ENCODE measurements at regions not wholly inside any gene's neighbourhood (a gene's known extent, or its start where the extent isn't known, plus 50 kb on each side); places are given as distances from the start of the nearest gene placed in this dataset.

DNA sequence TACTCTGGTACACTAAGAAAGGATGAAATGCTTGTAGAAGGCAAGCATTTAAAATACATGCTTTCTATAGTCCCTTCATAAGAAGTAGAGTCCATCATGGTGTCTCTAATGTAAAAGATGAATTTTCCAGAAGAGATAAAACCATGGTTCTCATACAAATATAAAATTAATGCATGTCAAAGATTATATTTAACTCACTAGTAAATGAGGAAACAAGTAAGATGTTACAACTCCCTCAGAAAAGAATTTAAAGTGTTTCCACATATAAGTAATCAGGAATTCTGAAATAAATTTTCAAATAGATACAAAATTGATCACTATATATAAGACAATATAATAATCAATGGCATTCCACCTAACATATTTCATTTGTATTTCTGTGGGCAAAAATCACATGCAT lies 570.3 kb upstream of the CCDC54 start:
- H3K9me3 ChIP-seq (ENCODE audit: insufficient read depth, low read depth, low read length): no peaks in the 10 kb centered on the region
- H3K4me3 ChIP-seq (ENCODE audit: low read length): no peak overlapping the region
- no peaks in the 10 kb centered on the region for H3K27me3 ChIP-seq (ENCODE audit: insufficient read depth, low read length)
- H3K36me3 ChIP-seq (ENCODE audit: insufficient read depth, low read length): no peaks in the 10 kb centered on the region
- no peak overlapping the region for H3K9ac ChIP-seq (ENCODE audit: low read depth, low read length)
- H3K27ac ChIP-seq (ENCODE audit: low read depth, low read length): no peak overlapping the region
- no peaks in the 10 kb centered on the region for H3K4me1 ChIP-seq (ENCODE audit: insufficient read depth, low read length)

- WGBS: 98% methylated on average over 3 of the region's 3 CpGs
- Histone ChIP-seq H3K27me3 (ENCODE audit: insufficient read depth, low read length) (no peaks in the 10 kb centered on the region), H3K9me3 (ENCODE audit: insufficient read depth, low read depth, low read length) (no peaks in the 10 kb centered on the region), H3K4me1 (ENCODE audit: insufficient read depth, low read length) (no peaks in the 10 kb centered on the region), H3K9ac (ENCODE audit: low read depth, low read length) (no peak overlapping the region), H3K27ac (ENCODE audit: low read depth, low read length) (no peak overlapping the region), H3K4me3 (ENCODE audit: low read length) (no peak overlapping the region), H3K36me3 (ENCODE audit: insufficient read depth, low read length) (no peaks in the 10 kb centered on the region)
Measured at GRCh38 chr3:106809041-106809440, 568.2 kb upstream of the CCDC54 start.

GRCh38 chr3:106809623-106810299 lies 567.5 kb upstream of the CCDC54 start:
- Histone ChIP-seq H3K4me1 (ENCODE audit: insufficient read depth, low read length) (no peaks in the 10 kb centered on the region), H3K9me3 (ENCODE audit: insufficient read depth, low read depth, low read length) (no peaks in the 10 kb centered on the region), H3K4me3 (ENCODE audit: low read length) (no peak overlapping the region), H3K27me3 (ENCODE audit: insufficient read depth, low read length) (no peaks in the 10 kb centered on the region), H3K9ac (ENCODE audit: low read depth, low read length) (no peak overlapping the region), H3K27ac (ENCODE audit: low read depth, low read length) (no peak overlapping the region), H3K36me3 (ENCODE audit: insufficient read depth, low read length) (no peaks in the 10 kb centered on the region)
- 91% methylated on average over 2 of the region's 2 CpGs for WGBS

DNA sequence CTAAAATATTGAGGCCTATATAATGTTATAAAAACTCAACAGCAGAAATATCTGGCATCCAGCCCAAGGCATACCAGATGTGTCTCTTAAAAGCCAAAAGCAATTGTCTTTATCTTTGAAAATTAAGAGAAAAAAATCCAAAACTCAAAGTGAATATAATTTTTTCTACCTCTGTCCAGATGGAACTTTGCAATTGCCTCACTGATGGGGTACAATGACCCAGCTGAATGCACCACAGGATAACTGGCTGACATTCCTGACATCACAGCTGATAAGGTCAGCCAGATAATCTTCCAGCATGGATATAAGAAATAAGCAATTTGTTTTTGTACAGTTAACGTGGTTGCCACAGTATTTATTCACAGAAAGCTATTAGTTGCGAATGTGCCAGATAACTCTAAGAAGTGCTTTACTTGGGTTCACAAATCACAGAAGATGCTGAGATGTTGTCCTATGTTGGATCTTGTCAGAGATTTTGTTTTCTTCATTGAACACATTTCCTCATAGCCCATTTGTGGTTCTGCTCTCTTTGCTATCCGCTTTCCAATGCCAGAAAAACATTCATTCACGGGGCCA lies 566.9 kb upstream of the CCDC54 start:
- 95% methylated on average over 4 of the region's 4 CpGs for WGBS
- Histone ChIP-seq H3K36me3 (ENCODE audit: insufficient read depth, low read length) (no peaks in the 10 kb centered on the region), H3K27ac (ENCODE audit: low read depth, low read length) (no peak overlapping the region), H3K4me3 (ENCODE audit: low read length) (no peak overlapping the region), H3K9me3 (ENCODE audit: insufficient read depth, low read depth, low read length) (no peaks in the 10 kb centered on the region), H3K27me3 (ENCODE audit: insufficient read depth, low read length) (no peaks in the 10 kb centered on the region), H3K4me1 (ENCODE audit: insufficient read depth, low read length) (no peaks in the 10 kb centered on the region), H3K9ac (ENCODE audit: low read depth, low read length) (no peak overlapping the region)

DNA sequence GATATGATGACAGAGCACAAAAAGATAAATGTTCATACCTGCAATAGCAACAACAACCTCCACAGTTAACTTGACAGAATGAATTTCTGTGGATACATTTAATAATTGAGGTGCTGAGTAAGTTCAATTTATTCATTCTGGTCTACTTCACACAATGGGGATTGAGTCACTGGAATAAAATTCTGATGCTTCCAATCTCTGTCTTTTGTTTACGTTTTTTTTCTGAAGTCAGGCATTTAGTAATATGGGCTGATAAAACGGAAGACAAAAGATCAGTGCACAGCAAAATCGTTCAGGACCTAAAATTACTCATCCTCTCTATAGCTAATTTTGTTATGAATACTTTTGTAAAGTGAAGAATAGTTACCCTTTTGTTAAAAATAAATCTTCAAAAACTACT lies 565.9 kb upstream of the CCDC54 start:
- H3K27ac ChIP-seq (ENCODE audit: low read depth, low read length): no peak overlapping the region
- no peak overlapping the region for H3K9ac ChIP-seq (ENCODE audit: low read depth, low read length)

DNA sequence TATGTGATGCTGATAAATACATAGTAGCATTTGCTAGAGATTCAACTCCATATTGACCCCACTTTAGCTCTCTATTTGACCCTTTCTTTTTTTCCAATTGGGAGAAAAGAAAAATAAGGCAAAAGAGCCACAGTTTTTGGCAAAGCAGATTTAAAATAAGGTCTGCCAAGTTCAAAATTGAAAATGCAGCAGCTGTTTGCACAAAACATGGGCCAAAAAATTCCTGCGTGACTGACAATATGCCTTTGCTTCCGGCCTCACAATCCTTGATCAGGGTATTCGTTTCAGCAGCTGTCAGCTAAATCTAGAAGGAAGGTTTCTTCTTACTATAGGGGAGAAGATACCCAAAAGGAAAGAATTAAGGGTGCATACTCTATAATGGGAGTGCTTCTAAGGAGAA lies 563.5 kb upstream of the CCDC54 start:
- 92% methylated on average over 3 of the region's 3 CpGs for WGBS
- H3K4me1 ChIP-seq (ENCODE audit: insufficient read depth, low read length): peaks cover 10% of the 10 kb centered on the region; the same call in 1 of the 2 replicates
- H3K36me3 ChIP-seq (ENCODE audit: insufficient read depth, low read length): no peaks in the 10 kb centered on the region
- no peak overlapping the region for H3K4me3 ChIP-seq (ENCODE audit: low read length)
- H3K27ac ChIP-seq (ENCODE audit: low read depth, low read length): no peak overlapping the region
- H3K9ac ChIP-seq (ENCODE audit: low read depth, low read length): no peak overlapping the region
- no peaks in the 10 kb centered on the region for H3K9me3 ChIP-seq (ENCODE audit: insufficient read depth, low read depth, low read length)
- no peaks in the 10 kb centered on the region for H3K27me3 ChIP-seq (ENCODE audit: insufficient read depth, low read length)

More for the DNA sequence above, 565.9 kb upstream of the CCDC54 start:
- 97% methylated on average over 2 of the region's 3 CpGs for whole genome bisulfite sequencing
- Histone ChIP-seq H3K4me1 (ENCODE audit: insufficient read depth, low read length) (no peaks in the 10 kb centered on the region), H3K27me3 (ENCODE audit: insufficient read depth, low read length) (no peaks in the 10 kb centered on the region), H3K9me3 (ENCODE audit: insufficient read depth, low read depth, low read length) (no peaks in the 10 kb centered on the region), H3K36me3 (ENCODE audit: insufficient read depth, low read length) (no peaks in the 10 kb centered on the region), H3K4me3 (ENCODE audit: low read length) (no peak overlapping the region)

- Histone ChIP-seq H3K9me3 (ENCODE audit: insufficient read depth, low read depth, low read length) (no peaks in the 10 kb centered on the region), H3K4me3 (ENCODE audit: low read length) (no peak overlapping the region), H3K27ac (ENCODE audit: low read depth, low read length) (no peak overlapping the region), H3K27me3 (ENCODE audit: insufficient read depth, low read length) (no peaks in the 10 kb centered on the region), H3K9ac (ENCODE audit: low read depth, low read length) (no peak overlapping the region), H3K36me3 (ENCODE audit: insufficient read depth, low read length) (no peaks in the 10 kb centered on the region), H3K4me1 (ENCODE audit: insufficient read depth, low read length) (peaks cover 10% of the 10 kb centered on the region; the same call in 1 of the 2 replicates)
- 94% methylated on average over 1 of the region's 1 CpG for WGBS
Measured at GRCh38 chr3:106814231-106814630, 563.0 kb upstream of the CCDC54 start.

DNA sequence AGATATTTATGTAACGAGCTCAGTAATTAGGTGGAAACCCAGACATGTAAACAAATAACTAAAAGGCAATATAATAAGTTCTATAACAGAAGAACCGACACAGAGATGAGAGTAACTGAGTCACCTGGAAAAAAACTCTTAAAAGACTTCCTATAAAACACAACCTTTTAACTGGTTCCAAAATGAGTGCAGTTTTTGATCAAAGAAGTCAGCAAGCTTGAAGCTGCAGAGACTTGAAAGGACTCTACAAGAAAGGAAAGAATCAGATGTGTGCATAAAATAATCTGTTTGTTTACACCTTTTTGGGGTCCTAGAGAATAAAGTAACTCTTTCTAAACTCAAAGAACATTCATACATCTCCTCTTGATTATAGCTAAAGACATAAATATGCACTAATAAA lies 560.4 kb upstream of the CCDC54 start:
- no peaks in the 10 kb centered on the region for H3K36me3 ChIP-seq (ENCODE audit: insufficient read depth, low read length)
- H3K27ac ChIP-seq (ENCODE audit: low read depth, low read length): no peak overlapping the region
- peaks cover 10% of the 10 kb centered on the region; the same call in 1 of the 2 replicates for H3K4me1 ChIP-seq (ENCODE audit: insufficient read depth, low read length)
- H3K27me3 ChIP-seq (ENCODE audit: insufficient read depth, low read length): no peaks in the 10 kb centered on the region
- H3K9me3 ChIP-seq (ENCODE audit: insufficient read depth, low read depth, low read length): no peaks in the 10 kb centered on the region
- 84% methylated on average over 2 of the region's 2 CpGs for WGBS
- no peak overlapping the region for H3K9ac ChIP-seq (ENCODE audit: low read depth, low read length)
- H3K4me3 ChIP-seq (ENCODE audit: low read length): no peak overlapping the region

- H3K36me3 ChIP-seq (ENCODE audit: insufficient read depth, low read length): no peaks in the 10 kb centered on the region
- H3K9ac ChIP-seq (ENCODE audit: low read depth, low read length): no peak overlapping the region
- 94% methylated on average over 5 of the region's 5 CpGs for WGBS
- no peak overlapping the region for H3K4me3 ChIP-seq (ENCODE audit: low read length)
- no peaks in the 10 kb centered on the region for H3K27me3 ChIP-seq (ENCODE audit: insufficient read depth, low read length)
- no peak overlapping the region for H3K27ac ChIP-seq (ENCODE audit: low read depth, low read length)
- peaks cover 10% of the 10 kb centered on the region; the same call in 1 of the 2 replicates for H3K4me1 ChIP-seq (ENCODE audit: insufficient read depth, low read length)
- no peaks in the 10 kb centered on the region for H3K9me3 ChIP-seq (ENCODE audit: insufficient read depth, low read depth, low read length)
Measured at GRCh38 chr3:106817706-106818105, 559.5 kb upstream of the CCDC54 start.

- WGBS: 100% methylated on average over 1 of the region's 1 CpG
- H3K9ac ChIP-seq (ENCODE audit: low read depth, low read length): no peak overlapping the region
Measured at GRCh38 chr3:106819440-106819839, 557.8 kb upstream of the CCDC54 start.

GRCh38 chr3:106820726-106821362 lies 556.4 kb upstream of the CCDC54 start:
- Histone ChIP-seq H3K4me3 (ENCODE audit: low read length) (no peak overlapping the region), H3K27ac (ENCODE audit: low read depth, low read length) (no peak overlapping the region), H3K4me1 (ENCODE audit: insufficient read depth, low read length) (peaks cover 25% of the 10 kb centered on the region), H3K36me3 (ENCODE audit: insufficient read depth, low read length) (no peaks in the 10 kb centered on the region), H3K9me3 (ENCODE audit: insufficient read depth, low read depth, low read length) (no peaks in the 10 kb centered on the region), H3K9ac (ENCODE audit: low read depth, low read length) (no peak overlapping the region), H3K27me3 (ENCODE audit: insufficient read depth, low read length) (no peaks in the 10 kb centered on the region)
- WGBS: 95% methylated on average over 19 of the region's 19 CpGs

More at GRCh38 chr3:106819440-106819839, 557.8 kb upstream of the CCDC54 start:
- Histone ChIP-seq H3K4me1 (ENCODE audit: insufficient read depth, low read length) (peaks cover 12% of the 10 kb centered on the region; the same call in 1 of the 2 replicates), H3K27me3 (ENCODE audit: insufficient read depth, low read length) (no peaks in the 10 kb centered on the region), H3K36me3 (ENCODE audit: insufficient read depth, low read length) (no peaks in the 10 kb centered on the region), H3K27ac (ENCODE audit: low read depth, low read length) (no peak overlapping the region), H3K4me3 (ENCODE audit: low read length) (no peak overlapping the region), H3K9me3 (ENCODE audit: insufficient read depth, low read depth, low read length) (no peaks in the 10 kb centered on the region)

Data from HUES64 (cell line).